Breast epithelium (tissue), 3 donors: ENCODE measurements at regions not wholly inside any gene's neighbourhood (a gene's known extent, or its start where the extent isn't known, plus 50 kb on each side); places are given as distances from the start of the nearest gene placed in this dataset.

ENCODE experiments used
- POLR2A ChIP-seq: fragments of 450-650 bp; IDR thresholded peaks from one replicate; pipeline ENCODE4 v1.6.1; 2016; ENCODE audit warnings: antibody characterized with exemption, mild to moderate bottlenecking, moderate library complexity
- TF ChIP-seq, protein P1 (sequence below), 3 donors: fragments of 450-650 bp; IDR thresholded peaks; one replicate each; pipeline ENCODE4 v1.5.1; 2016 to 2017; ENCODE audit warnings: antibody characterized with exemption in 3 of 3, mild to moderate bottlenecking in 3 of 3, moderate library complexity in 3 of 3

DNA sequence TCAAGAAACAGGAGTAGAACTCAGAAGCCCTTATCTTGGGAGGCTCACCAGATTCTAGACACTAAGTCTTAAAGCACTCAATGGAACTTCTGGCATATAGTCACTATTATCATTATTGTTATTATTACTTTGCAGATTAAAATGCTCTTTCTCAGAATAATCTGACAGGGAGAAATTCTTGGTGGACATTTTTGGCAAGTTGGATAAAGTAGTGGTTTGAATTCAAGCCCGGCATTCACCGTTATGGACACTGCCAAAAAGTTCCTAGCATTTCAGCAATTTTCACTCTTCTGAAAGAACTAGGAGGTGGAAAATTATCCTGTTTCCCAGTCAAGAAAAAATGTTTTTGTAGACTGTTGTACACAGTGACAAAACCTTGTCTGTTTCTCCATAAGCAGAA lies 179.6 kb upstream of the ISX start:
- TF ChIP-seq, protein P1, sequence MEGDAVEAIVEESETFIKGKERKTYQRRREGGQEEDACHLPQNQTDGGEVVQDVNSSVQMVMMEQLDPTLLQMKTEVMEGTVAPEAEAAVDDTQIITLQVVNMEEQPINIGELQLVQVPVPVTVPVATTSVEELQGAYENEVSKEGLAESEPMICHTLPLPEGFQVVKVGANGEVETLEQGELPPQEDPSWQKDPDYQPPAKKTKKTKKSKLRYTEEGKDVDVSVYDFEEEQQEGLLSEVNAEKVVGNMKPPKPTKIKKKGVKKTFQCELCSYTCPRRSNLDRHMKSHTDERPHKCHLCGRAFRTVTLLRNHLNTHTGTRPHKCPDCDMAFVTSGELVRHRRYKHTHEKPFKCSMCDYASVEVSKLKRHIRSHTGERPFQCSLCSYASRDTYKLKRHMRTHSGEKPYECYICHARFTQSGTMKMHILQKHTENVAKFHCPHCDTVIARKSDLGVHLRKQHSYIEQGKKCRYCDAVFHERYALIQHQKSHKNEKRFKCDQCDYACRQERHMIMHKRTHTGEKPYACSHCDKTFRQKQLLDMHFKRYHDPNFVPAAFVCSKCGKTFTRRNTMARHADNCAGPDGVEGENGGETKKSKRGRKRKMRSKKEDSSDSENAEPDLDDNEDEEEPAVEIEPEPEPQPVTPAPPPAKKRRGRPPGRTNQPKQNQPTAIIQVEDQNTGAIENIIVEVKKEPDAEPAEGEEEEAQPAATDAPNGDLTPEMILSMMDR (IDR thresholded peaks at IDR 0.05) = no peak
- no peak for TF ChIP-seq POLR2A
